T-helper 17 cell (primary cell): ENCODE measurements at regions not wholly inside any gene's neighbourhood (a gene's known extent, or its start where the extent isn't known, plus 50 kb on each side); places are given as distances from the start of the nearest gene placed in this dataset.
"Not testable (repeated sequence)": the region's sequence is repeated elsewhere in the genome, so short reads cannot be mapped to it uniquely, and the experiment has no call there.

Source experiments
- ATAC-seq: fragments of 150-1000 bp; cut with Tn5 transposase; 2 replicates; pipeline ENCODE4 v1.10.0; 2021; ENCODE audit warnings: mild to moderate bottlenecking, moderate library complexity
- DNase-seq, 3 donors: peaks; one replicate each; pipeline versions ENCODE4 v3.0.0 to v3.0.0-alpha.2; 2020 to 2021
- H3K9me3 ChIP-seq: one replicate; pipeline ENCODE4 v1.7.0; 2013; ENCODE audit warnings: low read length, mild to moderate bottlenecking; ENCODE audit not compliant: control insufficient read depth, poor library complexity, severe bottlenecking
- H3K27ac Mint-ChIP-seq: one replicate; pipeline ENCODE4 v1.8.0; 2022; ENCODE audit warnings: mild to moderate bottlenecking, moderate library complexity, mixed read lengths
- H3K27me3 Mint-ChIP-seq: one replicate; pipeline ENCODE4 v1.8.0; 2022; ENCODE audit warnings: mixed read lengths
- H3K36me3 Mint-ChIP-seq: one replicate; pipeline ENCODE4 v1.8.0; 2022; ENCODE audit warnings: low read depth, mixed read lengths
- H3K4me1 Mint-ChIP-seq: one replicate; pipeline ENCODE4 v1.8.0; 2022; ENCODE audit warnings: mild to moderate bottlenecking, mixed read lengths
- H3K4me3 Mint-ChIP-seq: one replicate; pipeline ENCODE4 v1.8.0; 2022; ENCODE audit warnings: mild to moderate bottlenecking, moderate library complexity, mixed read lengths

DNA sequence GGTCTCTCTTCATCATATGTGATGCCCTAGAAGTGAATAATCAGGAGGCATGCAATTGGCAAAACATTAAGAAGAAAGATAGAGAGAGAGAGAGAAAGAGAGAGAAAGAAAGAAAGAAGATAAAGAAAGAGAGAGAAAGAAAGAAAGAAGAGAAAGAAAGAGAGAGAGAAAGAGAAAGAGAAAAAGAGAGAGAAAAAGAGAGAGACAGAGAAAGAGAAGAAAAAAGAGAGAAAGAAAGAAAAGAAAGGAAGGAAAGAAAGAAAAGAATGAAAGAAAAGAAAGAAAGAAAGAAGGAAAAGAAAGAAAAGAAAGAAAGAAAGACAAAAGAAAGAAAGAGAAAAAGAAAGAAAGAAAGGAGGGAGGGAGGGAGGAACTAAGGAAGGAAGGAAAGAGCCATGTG, 318.9 kb downstream of the ICE1 start:
- ATAC-seq = no peak
- DNase-seq = no peak
- H3K4me1 Mint-ChIP-seq = no peaks in the 10 kb centered on the region
- H3K27me3 Mint-ChIP-seq = peaks cover under 1% of the 10 kb centered on the region
- H3K36me3 Mint-ChIP-seq = no peaks in the 10 kb centered on the region
- peaks cover 3% of the 10 kb centered on the region for H3K9me3 ChIP-seq
- no peak overlapping the region for H3K4me3 Mint-ChIP-seq
- H3K27ac Mint-ChIP-seq = no peak overlapping the region

DNA sequence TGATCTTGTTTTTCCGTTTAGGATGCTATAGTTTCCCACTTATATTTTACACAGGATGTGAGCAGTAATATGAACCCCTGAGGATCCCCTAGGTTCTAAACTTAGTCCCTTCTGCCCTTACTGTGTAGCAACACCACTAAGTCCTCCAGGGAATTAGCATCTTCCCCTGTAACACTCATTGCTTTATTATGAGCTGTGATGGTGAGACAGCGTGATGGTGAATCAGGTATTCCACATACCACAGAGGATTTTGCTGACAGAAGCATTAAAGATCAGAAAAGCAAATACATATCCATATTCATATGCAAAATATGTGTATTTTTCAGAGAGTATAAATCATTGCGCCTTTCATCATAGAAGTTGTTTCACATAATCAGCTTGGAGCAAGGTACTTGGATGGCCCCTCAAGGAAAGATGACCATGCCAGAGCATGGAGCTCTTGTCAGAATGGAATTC, 317.0 kb downstream of the ICE1 start:
- Mint-ChIP-seq H3K4me3 (no peak overlapping the region), H3K4me1 (no peaks in the 10 kb centered on the region), H3K27me3 (peaks cover 5% of the 10 kb centered on the region), H3K36me3 (no peaks in the 10 kb centered on the region), H3K27ac (no peak overlapping the region)
- ATAC-seq (no peak), DNase-seq (no peak)
- no peaks in the 10 kb centered on the region for H3K9me3 ChIP-seq

DNA sequence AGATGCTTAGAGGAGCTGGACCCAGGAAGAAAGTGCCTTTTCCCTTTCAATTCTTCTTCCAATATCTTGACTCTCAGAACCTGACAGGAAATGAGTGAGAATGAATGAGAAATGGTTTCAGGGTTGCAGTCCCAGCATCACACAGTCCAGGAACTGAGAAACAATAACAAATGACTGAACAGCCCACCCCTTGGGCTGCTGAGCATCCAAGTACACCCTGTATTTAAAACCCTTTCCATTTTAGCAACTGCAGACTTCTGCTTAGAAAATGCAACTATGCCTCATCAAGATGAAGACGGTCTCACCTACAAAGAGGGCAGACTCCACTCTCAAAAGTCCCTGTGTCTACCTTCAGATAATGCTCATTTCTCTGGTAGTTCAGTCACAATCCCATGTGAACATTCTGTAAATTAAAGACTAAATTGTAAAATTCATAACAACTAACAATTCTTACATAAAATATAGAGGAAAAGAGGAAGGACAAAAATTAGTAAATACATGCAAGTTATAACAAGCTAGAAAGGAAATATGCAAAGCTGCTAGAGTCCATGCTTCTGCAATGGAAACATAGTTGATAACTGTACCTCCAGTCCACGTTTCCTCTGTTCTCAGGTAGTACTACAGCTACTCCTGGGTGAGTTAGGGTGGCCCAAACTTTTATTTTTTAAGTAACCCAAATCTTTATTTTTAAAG, 316.5 kb downstream of the ICE1 start:
- ATAC-seq = no peak
- no peaks in the 10 kb centered on the region for H3K36me3 Mint-ChIP-seq
- DNase-seq = no peak
- H3K4me3 Mint-ChIP-seq = no peak overlapping the region
- H3K27me3 Mint-ChIP-seq = peaks cover 5% of the 10 kb centered on the region
- no peaks in the 10 kb centered on the region for H3K4me1 Mint-ChIP-seq
- no peak overlapping the region for H3K27ac Mint-ChIP-seq
- no peaks in the 10 kb centered on the region for H3K9me3 ChIP-seq

DNA sequence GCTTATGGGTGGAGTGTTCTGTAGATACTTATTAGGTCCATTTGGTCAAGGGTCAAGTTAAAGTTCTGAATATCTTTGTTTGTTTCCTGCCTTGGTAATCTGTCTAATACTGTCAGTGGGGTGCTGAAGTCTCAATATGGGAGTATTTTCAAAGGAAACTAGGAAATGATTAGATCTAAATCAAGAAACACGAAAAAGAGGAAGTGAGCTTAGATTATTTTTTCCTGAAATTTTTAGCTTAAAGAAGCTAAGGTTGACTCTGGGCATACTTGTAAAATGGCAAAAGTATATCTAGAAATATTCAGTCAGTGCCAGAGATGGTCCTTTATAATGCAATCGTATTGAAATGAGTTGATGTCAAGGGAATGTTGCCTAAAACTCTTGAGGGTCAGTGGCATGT, 313.5 kb downstream of the ICE1 start:
- no peaks in the 10 kb centered on the region for H3K4me1 Mint-ChIP-seq
- no peak for ATAC-seq
- H3K27me3 Mint-ChIP-seq = peaks cover 5% of the 10 kb centered on the region
- no peaks in the 10 kb centered on the region for H3K36me3 Mint-ChIP-seq
- H3K27ac Mint-ChIP-seq = no peak overlapping the region
- no peaks in the 10 kb centered on the region for H3K9me3 ChIP-seq
- no peak overlapping the region for H3K4me3 Mint-ChIP-seq
- DNase-seq = no peak

DNA sequence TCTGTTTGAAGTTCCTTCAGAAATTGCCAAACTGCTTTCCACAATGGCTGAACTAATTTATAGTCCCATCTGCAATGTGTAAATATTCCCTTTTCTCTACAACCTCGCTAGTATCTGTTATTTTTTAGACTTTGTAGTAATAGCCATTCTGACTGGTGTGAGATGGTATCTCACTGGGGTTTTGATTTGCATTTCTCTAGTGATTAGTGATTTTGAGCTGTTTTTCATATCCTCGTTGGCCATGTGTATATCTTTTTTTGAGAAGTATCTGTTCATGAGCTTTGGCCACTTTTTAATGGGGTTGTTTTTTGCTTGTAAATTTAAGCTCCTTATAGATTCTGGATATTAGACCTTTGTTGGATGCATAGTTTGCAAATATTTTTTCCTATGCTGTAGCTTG, 310.6 kb downstream of the ICE1 start:
- H3K27ac Mint-ChIP-seq, H3K9me3 ChIP-seq, DNase-seq, H3K36me3 Mint-ChIP-seq, H3K4me3 Mint-ChIP-seq, H3K4me1 Mint-ChIP-seq, ATAC-seq, H3K27me3 Mint-ChIP-seq: not testable (repeated sequence)

DNA sequence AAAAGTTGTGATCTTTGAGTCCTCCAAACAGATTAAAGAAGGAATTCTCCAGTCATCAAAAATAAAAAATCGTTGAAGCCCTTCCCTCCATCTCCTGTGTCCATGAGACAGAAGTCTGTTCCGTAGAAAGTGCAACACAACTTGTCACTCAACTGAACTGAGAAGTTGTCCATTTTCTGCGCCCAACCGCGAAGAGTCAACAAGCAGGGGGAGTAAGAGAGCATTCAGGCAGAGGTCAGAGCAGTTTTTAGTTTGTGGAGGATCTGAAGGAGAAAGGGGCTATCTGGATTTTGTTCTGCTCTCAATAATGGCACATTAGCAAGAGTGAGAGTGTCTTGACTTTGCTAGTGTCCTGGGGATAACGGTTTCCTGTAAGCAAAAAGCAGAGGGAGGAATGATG, 303.9 kb downstream of the ICE1 start:
- H3K27me3 Mint-ChIP-seq = peaks cover 8% of the 10 kb centered on the region
- no peak for ATAC-seq

DNA sequence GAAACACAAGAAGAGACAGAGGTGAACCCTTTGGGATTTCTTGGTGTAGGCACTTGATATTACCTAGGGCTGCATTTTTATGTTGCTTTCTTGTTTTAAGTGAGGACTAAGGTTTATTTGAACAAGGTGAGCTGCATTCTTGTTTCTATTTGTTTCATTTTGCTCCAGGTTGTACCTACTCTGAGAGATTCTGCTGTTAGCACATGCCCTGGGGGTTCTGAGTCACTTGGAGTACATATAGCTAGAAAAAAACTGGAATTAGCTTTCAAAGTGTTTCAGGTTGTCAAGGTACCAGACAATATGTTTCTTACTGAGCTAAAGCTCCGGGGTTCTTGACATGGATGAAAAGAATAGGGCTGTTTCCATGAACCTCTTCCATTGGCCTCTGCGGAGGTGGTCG, 299.4 kb downstream of the ICE1 start:
- H3K36me3 Mint-ChIP-seq = no peaks in the 10 kb centered on the region
- no peaks in the 10 kb centered on the region for H3K9me3 ChIP-seq
- H3K4me3 Mint-ChIP-seq = no peak overlapping the region
- H3K27me3 Mint-ChIP-seq = peaks cover 13% of the 10 kb centered on the region
- no peak overlapping the region for H3K27ac Mint-ChIP-seq
- no peak for DNase-seq
- peaks cover 2% of the 10 kb centered on the region for H3K4me1 Mint-ChIP-seq
- ATAC-seq = no peak

More for the DNA sequence above, 303.9 kb downstream of the ICE1 start:
- Mint-ChIP-seq H3K4me3 (no peak overlapping the region), H3K27ac (no peak overlapping the region), H3K4me1 (peaks cover 2% of the 10 kb centered on the region), H3K36me3 (no peaks in the 10 kb centered on the region)
- H3K9me3 ChIP-seq = no peaks in the 10 kb centered on the region
- no peak for DNase-seq

DNA sequence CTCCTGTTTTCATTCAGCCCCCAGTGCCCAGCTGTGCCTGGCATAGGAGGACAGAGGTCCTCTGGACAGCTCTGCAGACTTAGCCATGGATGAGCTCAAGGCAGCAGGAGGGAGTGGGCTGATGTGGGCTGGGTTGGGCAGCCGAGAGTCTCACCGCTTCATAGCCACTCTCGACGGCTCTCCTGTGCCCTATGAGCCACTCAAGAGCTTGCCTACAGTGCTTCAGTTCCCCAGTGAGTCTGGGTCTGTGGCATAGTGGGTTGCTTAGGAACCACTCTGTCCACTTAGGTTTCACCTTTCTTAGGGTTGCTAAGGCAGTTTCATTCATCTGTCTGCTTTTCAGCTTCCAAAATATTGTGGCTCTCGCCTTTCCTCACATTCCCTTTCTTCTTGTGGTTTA, 296.8 kb downstream of the ICE1 start:
- peaks cover under 1% of the 10 kb centered on the region for H3K4me1 Mint-ChIP-seq
- peaks cover 9% of the 10 kb centered on the region for H3K27me3 Mint-ChIP-seq
- no peak for DNase-seq
- no peaks in the 10 kb centered on the region for H3K9me3 ChIP-seq
- ATAC-seq = no peak
- no peak overlapping the region for H3K27ac Mint-ChIP-seq
- H3K4me3 Mint-ChIP-seq = no peak overlapping the region
- H3K36me3 Mint-ChIP-seq = no peaks in the 10 kb centered on the region

DNA sequence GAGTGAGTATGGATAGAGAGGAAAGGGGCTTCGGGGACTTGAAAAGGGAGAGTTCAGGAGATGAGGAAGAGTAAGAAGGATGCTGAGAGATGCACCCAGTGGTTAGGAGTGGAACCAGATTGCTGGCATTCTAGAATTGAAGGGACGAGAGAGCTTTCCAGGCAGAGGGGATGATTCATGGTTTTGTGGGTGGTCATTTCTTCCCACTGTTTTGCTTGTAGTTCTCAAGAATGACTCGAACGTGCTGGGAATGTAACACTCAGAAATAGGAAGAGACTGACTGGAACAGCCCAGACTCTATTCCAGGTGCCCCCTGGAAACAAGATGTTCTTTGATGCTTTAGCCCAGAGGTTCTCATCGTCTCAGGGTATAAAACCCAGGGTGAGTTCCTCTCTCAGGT, 294.2 kb downstream of the ICE1 start:
- H3K4me3 Mint-ChIP-seq = no peak overlapping the region
- ATAC-seq (no peak), DNase-seq (no peak)
- H3K4me1 Mint-ChIP-seq = no peaks in the 10 kb centered on the region
- no peaks in the 10 kb centered on the region for H3K36me3 Mint-ChIP-seq
- H3K27me3 Mint-ChIP-seq = peaks cover 4% of the 10 kb centered on the region
- H3K27ac Mint-ChIP-seq = no peak overlapping the region
- no peaks in the 10 kb centered on the region for H3K9me3 ChIP-seq

DNA sequence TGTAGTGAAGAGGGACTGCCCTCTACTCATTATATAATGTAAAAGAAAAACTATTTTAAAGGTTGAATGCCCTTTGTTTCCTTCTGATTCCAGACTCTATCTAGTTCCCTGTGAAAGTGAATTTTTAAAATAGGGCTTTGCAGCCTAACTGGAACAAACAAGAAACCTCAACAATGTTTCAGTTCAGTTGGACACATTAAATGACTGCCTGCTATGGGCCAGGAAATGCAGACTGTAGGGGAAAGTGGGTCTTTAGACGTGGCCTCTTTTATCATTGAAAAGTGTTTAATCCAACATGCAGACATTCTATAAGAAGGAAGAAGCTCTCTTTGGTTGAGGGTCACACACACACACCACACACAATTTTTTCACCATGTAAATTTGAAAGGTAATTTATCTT, 289.1 kb downstream of the ICE1 start:
- ATAC-seq (no peak), DNase-seq (no peak)
- no peak overlapping the region for H3K4me3 Mint-ChIP-seq
- H3K9me3 ChIP-seq = no peaks in the 10 kb centered on the region
- peaks cover 4% of the 10 kb centered on the region for H3K27me3 Mint-ChIP-seq
- H3K4me1 Mint-ChIP-seq = no peaks in the 10 kb centered on the region
- no peak overlapping the region for H3K27ac Mint-ChIP-seq
- H3K36me3 Mint-ChIP-seq = no peaks in the 10 kb centered on the region

DNA sequence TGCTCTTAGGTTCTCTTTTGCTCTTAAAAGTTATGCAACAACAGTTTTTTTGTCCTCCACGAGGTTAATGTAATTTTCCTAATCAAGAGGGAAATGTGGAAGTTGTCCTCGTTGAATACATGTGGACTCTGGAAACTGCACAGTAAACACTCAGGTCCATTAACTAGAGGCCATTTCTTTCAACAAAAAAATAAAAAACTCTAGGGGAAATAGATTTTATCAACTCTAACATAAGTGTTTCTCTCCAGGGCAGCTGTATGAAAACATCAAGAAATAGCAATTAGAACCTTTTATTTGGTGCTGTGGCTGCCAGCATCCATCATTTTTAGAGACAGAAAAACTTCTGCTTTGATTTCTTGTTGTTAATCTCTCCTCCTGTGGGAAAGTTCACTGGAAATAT, 288.6 kb downstream of the ICE1 start:
- no peaks in the 10 kb centered on the region for H3K4me1 Mint-ChIP-seq
- DNase-seq (no peak), ATAC-seq (no peak)
- peaks cover 4% of the 10 kb centered on the region for H3K27me3 Mint-ChIP-seq
- no peak overlapping the region for H3K4me3 Mint-ChIP-seq
- H3K9me3 ChIP-seq = no peaks in the 10 kb centered on the region
- no peak overlapping the region for H3K27ac Mint-ChIP-seq
- H3K36me3 Mint-ChIP-seq = no peaks in the 10 kb centered on the region

DNA sequence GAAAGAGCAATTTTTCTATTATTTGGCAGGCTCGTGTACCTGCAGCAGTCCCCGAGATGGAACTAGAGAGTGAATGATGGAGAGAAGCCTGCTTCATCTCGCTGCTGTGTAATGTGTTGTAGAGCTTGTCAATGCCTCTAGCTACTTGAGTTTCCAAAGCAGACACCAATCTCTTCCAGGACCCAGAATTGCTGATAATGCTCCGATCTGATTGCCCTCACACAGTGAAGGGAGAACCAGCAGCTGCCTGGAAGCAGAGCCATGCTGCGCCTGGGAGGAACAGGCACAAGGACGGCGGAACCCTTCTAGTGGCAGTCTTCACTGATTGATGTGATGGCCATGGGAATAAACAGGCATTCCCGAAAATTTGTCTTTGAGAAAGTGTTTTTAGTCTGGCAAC, 288.0 kb downstream of the ICE1 start:
- ATAC-seq = no peak
- no peak overlapping the region for H3K27ac Mint-ChIP-seq
- no peaks in the 10 kb centered on the region for H3K4me1 Mint-ChIP-seq
- H3K36me3 Mint-ChIP-seq = no peaks in the 10 kb centered on the region
- H3K4me3 Mint-ChIP-seq = no peak overlapping the region
- peaks cover 4% of the 10 kb centered on the region for H3K27me3 Mint-ChIP-seq
- H3K9me3 ChIP-seq = no peaks in the 10 kb centered on the region
- DNase-seq = no peak

DNA sequence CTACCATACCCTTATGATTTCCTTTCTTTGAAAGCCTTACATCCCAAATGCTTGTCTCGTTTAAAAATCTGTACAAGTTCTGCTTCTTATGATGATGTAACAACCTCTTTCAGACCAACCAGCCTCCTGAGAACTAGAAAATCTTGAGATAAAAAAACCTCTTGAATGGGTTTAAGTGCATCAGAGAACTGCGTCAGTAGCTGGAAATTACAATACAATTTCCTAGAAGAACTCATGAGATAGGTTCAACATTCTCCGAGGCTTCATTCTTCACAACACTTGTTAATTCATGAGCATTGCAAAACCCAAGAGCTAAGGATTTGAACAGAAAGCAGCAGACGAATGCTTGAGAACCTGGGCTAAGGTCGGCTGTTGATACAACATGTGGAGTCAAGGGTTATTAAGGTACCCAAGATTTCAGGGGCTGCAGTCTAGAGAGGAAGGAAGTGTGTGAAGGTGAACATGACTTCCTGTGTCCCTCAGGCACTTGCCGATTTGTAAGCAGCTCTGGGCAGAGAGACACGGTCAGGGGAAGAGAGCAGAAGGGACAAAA, 286.0 kb downstream of the ICE1 start:
- Mint-ChIP-seq H3K27me3 (peaks cover 14% of the 10 kb centered on the region), H3K36me3 (peaks cover 2% of the 10 kb centered on the region), H3K4me3 (no peak overlapping the region), H3K27ac (no peak overlapping the region), H3K4me1 (no peaks in the 10 kb centered on the region)
- DNase-seq = no peak
- H3K9me3 ChIP-seq = no peaks in the 10 kb centered on the region
- no peak for ATAC-seq

DNA sequence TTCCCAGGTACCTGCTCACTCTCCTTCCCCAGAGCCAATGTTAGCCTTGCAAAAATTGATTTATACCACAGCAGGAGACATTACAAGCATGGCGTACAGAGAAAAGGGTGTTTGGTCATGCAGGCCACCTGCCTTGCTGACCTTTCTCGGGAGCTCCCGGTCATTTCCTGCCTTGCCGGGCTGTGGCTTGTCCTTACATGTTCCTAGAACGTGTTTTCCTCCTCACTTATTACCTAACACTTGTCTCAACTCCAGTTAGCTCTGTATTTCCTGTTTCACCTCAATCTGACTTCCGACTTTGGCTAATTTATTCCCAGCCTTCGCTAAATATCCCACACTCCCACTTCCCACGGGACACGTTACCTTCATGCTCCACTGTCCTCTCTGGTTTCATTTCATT, 282.5 kb downstream of the ICE1 start:
- Mint-ChIP-seq H3K4me1 (no peaks in the 10 kb centered on the region), H3K27me3 (peaks cover 29% of the 10 kb centered on the region), H3K4me3 (no peak overlapping the region), H3K27ac (no peak overlapping the region), H3K36me3 (peaks cover 2% of the 10 kb centered on the region)
- no peaks in the 10 kb centered on the region for H3K9me3 ChIP-seq
- no peak for DNase-seq
- ATAC-seq = no peak
